ENCODE measurements at regions not wholly inside any gene's neighbourhood (a gene's known extent, or its start where the extent isn't known, plus 50 kb on each side); places are given as distances from the start of the nearest gene placed in this dataset.

DNA sequence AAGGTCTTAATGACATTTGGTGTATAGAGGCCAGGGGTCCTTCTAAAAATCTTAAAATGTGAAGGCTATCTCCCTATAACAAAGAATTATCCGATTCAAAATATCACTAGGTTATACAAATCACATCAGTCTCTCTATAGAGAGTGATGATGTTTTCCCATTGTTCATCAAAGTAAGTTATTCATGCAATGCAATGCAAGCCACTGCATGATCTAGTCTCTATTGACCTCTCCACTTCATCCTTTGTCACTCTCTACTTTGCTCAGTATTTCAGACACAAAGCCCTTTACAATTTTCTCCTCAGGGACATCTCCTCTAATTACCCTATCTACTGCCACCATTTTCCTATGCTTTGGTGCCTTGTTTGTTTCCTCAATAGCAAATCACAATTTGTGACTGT is 628.0 kb downstream of the HTR1B start:
- TF ChIP-seq BHLHE40 (IDR thresholded peaks at IDR 0.05; ENCODE audit: borderline replicate concordance) (no peak), FOXK2 (IDR thresholded peaks at IDR 0.05) (no peak), TARDBP (IDR thresholded peaks at IDR 0.05) (no peak), SUZ12 (IDR thresholded peaks at IDR 0.05) (no peak), FOXM1 (IDR thresholded peaks at IDR 0.05; ENCODE audit: borderline replicate concordance) (no peak), SP1 (IDR thresholded peaks at IDR 0.05) (no peak), FOXA1 (IDR thresholded peaks at IDR 0.05) (no peak)

All from HEK293T (cell line).